ENCODE measurements at regions not wholly inside any gene's neighbourhood (a gene's known extent, or its start where the extent isn't known, plus 50 kb on each side); places are given as distances from the start of the nearest gene placed in this dataset.

DNA sequence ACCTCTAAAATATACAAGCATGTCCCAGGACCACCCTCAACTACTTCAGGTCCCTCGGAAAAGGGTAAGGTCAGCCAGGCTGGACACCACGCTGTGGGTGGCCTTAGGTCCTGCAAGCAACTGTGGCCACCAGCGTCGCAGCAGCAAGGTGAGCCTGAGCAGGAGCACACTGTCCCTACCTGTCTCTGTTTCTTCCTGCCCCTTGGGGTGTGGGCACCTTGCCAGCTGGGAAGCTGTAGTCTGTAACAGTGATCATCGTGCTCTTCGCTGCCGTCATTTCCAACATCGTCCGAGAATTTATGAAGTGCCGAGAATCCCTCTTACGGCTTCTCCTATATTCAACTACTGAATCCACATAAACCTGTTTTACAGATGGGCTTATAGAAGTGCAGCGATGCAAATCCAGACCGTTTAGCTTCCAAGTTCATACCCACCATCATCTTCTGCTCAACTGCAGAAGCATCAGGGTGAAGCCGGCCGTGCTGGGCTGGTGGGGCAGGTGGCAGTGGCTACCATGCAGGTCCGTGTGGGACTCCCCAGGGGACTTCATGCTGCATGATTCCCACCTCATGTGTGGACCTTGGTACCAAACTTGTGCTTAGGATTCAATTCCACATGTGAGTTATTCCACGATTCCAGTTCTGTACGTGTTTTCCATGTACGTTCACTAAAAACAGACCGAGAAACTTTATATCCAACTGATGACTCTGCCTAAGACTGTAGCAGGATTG, 361.3 kb upstream of the SFSWAP start:
- no peaks in the 10 kb centered on the region for H3K4me1 ChIP-seq (ENCODE audit: insufficient read depth, low read length, poor library complexity, severe bottlenecking)
- ChIA-PET CTCF (no interaction called here), POLR2A (ENCODE audit: low non-redundant PET) (no interaction called here)
- no peak for DNase-seq (ENCODE audit: low spot score)
- no peaks in the 10 kb centered on the region for H3K27me3 ChIP-seq (replicated peaks; ENCODE audit: insufficient read depth, low read depth, low read length, poor library complexity)
- H3K36me3 ChIP-seq (ENCODE audit: insufficient read depth, low read length, poor library complexity, severe bottlenecking) = no peaks in the 10 kb centered on the region
- TF ChIP-seq EZH2 (IDR thresholded peaks at IDR 0.05; ENCODE audit: borderline replicate concordance, low read depth, low read length, poor library complexity, severe bottlenecking) = no peak
- H3K9me3 ChIP-seq (ENCODE audit: low read depth, low read length, poor library complexity, severe bottlenecking) = no peaks in the 10 kb centered on the region
- no peak overlapping the region for H3K27ac ChIP-seq (ENCODE audit: low read depth, low read length, poor library complexity, severe bottlenecking)
- intact Hi-C loops (cut with micrococcal nuclease; ENCODE audit: unreplicated experiment) = no loop called here
- BruUV-seq (replicated peaks) = no TSS peak
- no peak overlapping the region for H3K4me3 ChIP-seq (ENCODE audit: low read depth, low read length, poor library complexity, severe bottlenecking)

DNA sequence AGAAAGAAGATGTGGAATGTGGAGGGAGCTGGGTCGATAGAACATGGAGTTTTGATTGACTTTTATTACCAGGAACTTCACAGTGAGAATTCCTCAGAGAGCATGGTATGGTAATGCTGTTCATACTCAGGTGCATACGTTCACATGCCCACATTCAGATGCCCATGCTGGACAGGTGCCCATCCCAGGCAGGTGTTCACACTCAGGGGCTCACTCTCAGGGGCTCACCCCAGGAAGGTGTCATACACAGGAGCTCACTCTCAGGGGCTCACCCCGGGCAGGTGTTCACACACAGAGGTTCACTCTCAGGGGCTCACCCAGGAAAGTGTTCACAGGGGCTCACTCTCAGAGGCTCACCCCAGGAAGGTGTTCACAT, 360.0 kb upstream of the SFSWAP start:
- CTCF ChIA-PET = no interaction called here
- no peaks in the 10 kb centered on the region for H3K4me1 ChIP-seq (ENCODE audit: insufficient read depth, low read length, poor library complexity, severe bottlenecking)
- TF ChIP-seq, protein P1, sequence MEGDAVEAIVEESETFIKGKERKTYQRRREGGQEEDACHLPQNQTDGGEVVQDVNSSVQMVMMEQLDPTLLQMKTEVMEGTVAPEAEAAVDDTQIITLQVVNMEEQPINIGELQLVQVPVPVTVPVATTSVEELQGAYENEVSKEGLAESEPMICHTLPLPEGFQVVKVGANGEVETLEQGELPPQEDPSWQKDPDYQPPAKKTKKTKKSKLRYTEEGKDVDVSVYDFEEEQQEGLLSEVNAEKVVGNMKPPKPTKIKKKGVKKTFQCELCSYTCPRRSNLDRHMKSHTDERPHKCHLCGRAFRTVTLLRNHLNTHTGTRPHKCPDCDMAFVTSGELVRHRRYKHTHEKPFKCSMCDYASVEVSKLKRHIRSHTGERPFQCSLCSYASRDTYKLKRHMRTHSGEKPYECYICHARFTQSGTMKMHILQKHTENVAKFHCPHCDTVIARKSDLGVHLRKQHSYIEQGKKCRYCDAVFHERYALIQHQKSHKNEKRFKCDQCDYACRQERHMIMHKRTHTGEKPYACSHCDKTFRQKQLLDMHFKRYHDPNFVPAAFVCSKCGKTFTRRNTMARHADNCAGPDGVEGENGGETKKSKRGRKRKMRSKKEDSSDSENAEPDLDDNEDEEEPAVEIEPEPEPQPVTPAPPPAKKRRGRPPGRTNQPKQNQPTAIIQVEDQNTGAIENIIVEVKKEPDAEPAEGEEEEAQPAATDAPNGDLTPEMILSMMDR (conservative IDR thresholded peaks at IDR 0.05; ENCODE audit: low read depth, low read length) = no peak
- TF ChIP-seq EZH2 (IDR thresholded peaks at IDR 0.05; ENCODE audit: borderline replicate concordance, low read depth, low read length, poor library complexity, severe bottlenecking) = no peak
- POLR2A ChIA-PET (ENCODE audit: low non-redundant PET) = no interaction called here
- H3K9me3 ChIP-seq (ENCODE audit: low read depth, low read length, poor library complexity, severe bottlenecking) = no peaks in the 10 kb centered on the region
- no peak overlapping the region for H3K27ac ChIP-seq (ENCODE audit: low read depth, low read length, poor library complexity, severe bottlenecking)
- H3K27me3 ChIP-seq (replicated peaks; ENCODE audit: insufficient read depth, low read depth, low read length, poor library complexity) = no peaks in the 10 kb centered on the region
- H3K4me3 ChIP-seq (ENCODE audit: low read depth, low read length, poor library complexity, severe bottlenecking) = no peak overlapping the region
- intact Hi-C loops (cut with micrococcal nuclease; ENCODE audit: unreplicated experiment) = no loop called here
- no peak for DNase-seq (ENCODE audit: low spot score)
- no TSS peak for BruUV-seq (replicated peaks)
- H3K36me3 ChIP-seq (ENCODE audit: insufficient read depth, low read length, poor library complexity, severe bottlenecking) = no peaks in the 10 kb centered on the region

DNA sequence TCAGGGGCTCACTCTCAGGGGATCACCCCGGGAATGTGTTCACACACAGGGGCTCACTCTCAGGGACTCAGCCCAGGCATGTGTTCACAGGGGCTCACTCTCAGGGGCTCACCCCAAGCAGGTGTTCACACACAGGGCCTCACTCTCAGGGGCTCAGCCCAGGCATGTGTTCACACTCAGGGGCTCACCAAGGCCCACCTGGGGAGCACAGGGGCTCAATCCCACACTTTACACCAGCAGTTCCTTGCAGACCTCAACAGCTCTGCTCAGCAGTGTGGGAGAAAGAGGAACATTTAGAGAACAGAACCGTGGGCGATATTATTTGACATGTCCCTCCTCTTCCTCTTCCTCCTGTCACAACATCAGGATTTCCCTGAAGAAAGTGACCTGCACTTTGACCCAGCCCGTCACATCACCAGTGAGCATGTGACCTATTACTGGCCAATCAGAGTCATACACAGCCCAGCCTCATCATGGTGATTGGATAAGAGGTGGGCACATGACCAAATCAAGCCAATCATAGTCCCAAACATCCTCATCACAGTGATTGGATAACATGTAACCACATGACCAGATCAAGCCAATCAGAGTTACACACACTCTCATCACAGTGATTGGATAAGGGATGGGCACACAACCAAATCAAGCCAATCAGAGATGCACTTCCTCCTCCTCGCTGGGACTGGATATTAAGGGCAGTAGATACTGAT, 359.4 kb upstream of the SFSWAP start:
- H3K27ac ChIP-seq (ENCODE audit: low read depth, low read length, poor library complexity, severe bottlenecking) = no peak overlapping the region
- ChIA-PET POLR2A (ENCODE audit: low non-redundant PET) (no interaction called here), CTCF (no interaction called here)
- H3K36me3 ChIP-seq (ENCODE audit: insufficient read depth, low read length, poor library complexity, severe bottlenecking) = no peaks in the 10 kb centered on the region
- DNase-seq (ENCODE audit: low spot score) = peak; percentile 15
- H3K27me3 ChIP-seq (replicated peaks; ENCODE audit: insufficient read depth, low read depth, low read length, poor library complexity) = no peaks in the 10 kb centered on the region
- intact Hi-C loops (cut with micrococcal nuclease; ENCODE audit: unreplicated experiment) = no loop called here
- H3K9me3 ChIP-seq (ENCODE audit: low read depth, low read length, poor library complexity, severe bottlenecking) = no peaks in the 10 kb centered on the region
- TF ChIP-seq, protein P1 (conservative IDR thresholded peaks at IDR 0.05; ENCODE audit: low read depth, low read length) = no peak
- TF ChIP-seq EZH2 (IDR thresholded peaks at IDR 0.05; ENCODE audit: borderline replicate concordance, low read depth, low read length, poor library complexity, severe bottlenecking) = no peak
- H3K4me1 ChIP-seq (ENCODE audit: insufficient read depth, low read length, poor library complexity, severe bottlenecking) = no peaks in the 10 kb centered on the region
- H3K4me3 ChIP-seq (ENCODE audit: low read depth, low read length, poor library complexity, severe bottlenecking) = no peak overlapping the region
- no TSS peak for BruUV-seq (replicated peaks)
